Right ventricle myocardium superior (tissue), 1 donor: ENCODE measurements at regions not wholly inside any gene's neighbourhood (a gene's known extent, or its start where the extent isn't known, plus 50 kb on each side); places are given as distances from the start of the nearest gene placed in this dataset.
A peak's percentile ranks its signal among the peaks of the same experiment; 100 is the strongest.
"Not testable (repeated sequence)": the region's sequence is repeated elsewhere in the genome, so short reads cannot be mapped to it uniquely, and the experiment has no call there.

Experiments used
- ATAC-seq: fragments of 200-7000 bp; cut with Tn5 transposase; one replicate; pipeline ENCODE4 v1.9.1; 2020; ENCODE audit warnings: mild to moderate bottlenecking; ENCODE audit not compliant: poor library complexity
- DNase-seq: peaks from one replicate; pipeline ENCODE4 v3.0.0-alpha.2; 2020
- intact Hi-C: fragments of 100-400 bp; cut with DNase I; formaldehyde crosslinking; loops from one replicate; pipeline ENCODE4 v1.11.2; 2022
- donor health status: DM: no; HTN: yes; CAD: no; lungs with severe emphysema.

GRCh38 chr3:109933576-109933975, 596.2 kb upstream of the DPPA4 start:
- no peak for ATAC-seq
- no peak for DNase-seq
- intact Hi-C loops = no loop called here

DNA sequence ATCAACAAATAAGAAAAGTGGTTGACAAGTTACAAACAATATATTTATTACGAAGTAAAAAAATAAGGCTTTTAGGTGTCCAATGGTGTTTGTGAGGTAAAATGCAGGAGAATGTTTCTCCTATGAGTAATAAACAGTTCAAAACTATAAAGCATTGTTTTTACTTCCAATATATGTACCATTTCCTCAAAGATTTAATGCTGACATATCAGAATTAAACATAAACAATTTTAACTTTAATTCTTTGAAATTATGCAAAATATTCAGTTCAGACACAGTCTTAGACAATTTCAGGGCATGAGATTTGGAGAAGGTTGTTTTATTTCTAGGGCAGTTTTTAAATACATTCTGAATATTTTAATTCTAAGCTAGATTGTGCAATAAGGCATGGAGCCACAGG, 602.5 kb upstream of the DPPA4 start:
- intact Hi-C loops = no loop called here
- ATAC-seq (no peak), DNase-seq (no peak)

DNA sequence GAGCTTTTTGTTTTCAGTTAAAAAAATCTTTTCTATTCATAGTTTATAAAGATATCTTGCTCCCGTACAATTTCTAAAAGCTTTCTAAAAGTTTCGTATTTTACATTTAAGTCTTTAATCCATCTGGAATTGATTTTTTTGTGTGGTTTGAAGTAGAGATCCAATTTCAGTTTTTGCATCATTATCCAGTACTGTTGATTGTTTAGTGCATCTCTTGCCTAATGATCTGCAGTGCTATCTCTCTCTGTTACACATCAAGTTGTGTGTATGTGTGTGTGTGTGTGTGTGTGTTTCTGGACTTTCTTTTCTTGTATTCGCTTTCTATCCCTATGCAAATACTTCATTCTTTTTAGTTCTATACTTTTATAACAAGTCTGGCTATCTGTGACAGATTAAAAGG, 605.8 kb upstream of the DPPA4 start:
- DNase-seq (no peak), ATAC-seq (no peak)
- intact Hi-C loops = no loop called here

- DNase-seq (no peak), ATAC-seq (no peak)
- intact Hi-C loops = no loop called here
Measured at GRCh38 chr3:109944836-109945235, 607.5 kb upstream of the DPPA4 start.

DNA sequence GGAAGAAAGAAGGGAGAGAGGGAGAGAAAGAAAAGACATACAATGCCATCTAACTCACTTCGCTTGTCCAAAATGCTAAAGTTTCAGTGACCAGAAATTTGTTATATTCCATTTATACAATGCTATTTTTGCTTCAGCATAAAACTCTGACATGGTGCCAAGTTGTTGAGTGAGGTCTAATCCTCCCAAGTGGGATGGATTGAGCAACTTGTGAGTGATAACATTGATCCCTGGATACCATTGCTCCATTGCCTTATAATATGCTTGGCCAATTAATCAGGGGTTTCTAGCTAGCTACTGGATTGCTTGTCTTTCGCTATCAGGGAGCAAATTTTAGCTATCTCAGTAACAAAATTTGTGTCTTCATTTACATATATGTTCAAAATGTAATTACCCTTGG, 615.6 kb upstream of the DPPA4 start:
- ATAC-seq = peak; percentile 51
- no peak for DNase-seq
- intact Hi-C loops = no loop called here

DNA sequence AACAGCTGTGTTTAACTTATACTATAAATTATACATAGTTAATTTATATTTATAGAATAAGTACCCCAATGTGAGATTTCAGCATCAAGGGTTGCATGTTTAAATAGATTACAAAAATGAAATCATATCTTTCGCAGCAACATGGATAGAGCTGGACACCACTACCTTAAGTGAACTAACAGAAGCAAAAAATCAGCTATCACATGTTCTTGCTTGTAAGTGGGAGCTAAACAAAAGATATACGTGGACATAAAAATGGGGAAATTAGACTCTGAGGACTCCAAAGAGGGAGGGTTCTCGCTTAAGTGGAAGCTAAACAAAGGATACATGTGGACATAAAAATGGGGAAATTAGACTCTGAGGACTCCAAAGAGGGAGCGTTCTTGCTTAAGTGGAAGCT, 626.5 kb upstream of the DPPA4 start:
- no peak for ATAC-seq
- DNase-seq = no peak
- intact Hi-C loops = no loop called here

DNA sequence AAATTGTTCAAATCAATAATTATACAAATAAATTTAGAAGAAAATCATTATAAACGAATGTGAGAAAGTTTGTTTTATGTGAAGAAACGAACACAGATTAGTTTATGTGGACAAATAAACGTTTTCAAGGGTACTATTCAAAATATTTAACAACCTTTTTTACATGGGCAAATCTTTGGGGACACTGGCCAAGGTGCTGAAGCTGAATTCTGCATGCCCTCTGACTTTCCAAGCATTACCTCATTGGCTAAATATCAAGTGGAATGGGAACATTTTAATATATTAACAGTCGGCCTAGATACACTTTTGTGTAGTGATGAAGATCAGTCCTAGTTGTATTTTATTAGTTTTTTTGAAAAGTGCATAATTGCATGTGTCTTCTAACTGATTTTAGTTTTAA, 636.4 kb upstream of the DPPA4 start:
- no peak for DNase-seq
- ATAC-seq = no peak
- intact Hi-C loops = no loop called here

DNA sequence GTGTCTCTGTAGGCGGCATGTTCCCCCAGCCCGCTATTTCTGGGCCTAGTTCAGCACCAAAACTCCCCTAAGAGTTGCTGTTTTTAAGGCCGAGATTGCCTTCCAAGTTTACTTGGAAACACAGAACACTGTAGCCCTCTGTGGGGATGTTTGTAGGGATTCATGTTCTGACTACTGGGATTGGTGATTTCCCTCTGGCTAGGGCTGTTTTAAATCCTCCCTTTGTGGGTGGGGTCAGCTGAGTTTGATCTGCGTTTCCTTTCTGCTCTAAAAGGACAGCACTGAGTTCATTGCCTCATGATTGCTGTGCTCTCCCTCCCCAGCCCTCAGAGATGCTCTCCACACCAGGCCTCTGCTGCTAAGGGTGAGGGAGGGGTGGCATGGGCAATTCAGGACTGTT, 640.6 kb upstream of the DPPA4 start:
- no peak for DNase-seq
- intact Hi-C loops = no loop called here
- peak; percentile 25 for ATAC-seq

- ATAC-seq = no peak
- intact Hi-C loops = no loop called here
- no peak for DNase-seq
Measured at GRCh38 chr3:109982201-109982600, 644.9 kb upstream of the DPPA4 start.

DNA sequence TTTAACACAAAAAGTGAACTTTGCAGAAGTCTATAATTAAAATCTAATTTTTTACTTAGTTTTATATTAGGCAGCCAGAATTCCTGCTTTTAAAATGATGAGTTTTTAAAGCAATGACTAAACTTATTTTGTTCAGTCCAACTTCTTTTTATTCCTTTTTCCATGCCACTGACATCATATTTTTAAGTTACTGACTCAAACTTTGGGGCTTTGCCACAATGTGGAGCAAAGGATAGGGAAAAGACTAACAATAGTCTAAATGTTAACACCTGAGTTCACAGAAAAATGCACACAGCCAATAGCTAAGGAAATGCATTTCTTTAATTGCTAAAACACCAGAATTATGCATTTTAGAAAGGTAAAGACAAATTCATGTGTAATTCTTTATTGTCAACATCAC, 647.6 kb upstream of the DPPA4 start:
- no peak for ATAC-seq
- no peak for DNase-seq
- intact Hi-C loops = no loop called here

GRCh38 chr3:109985943-109986555, 648.7 kb upstream of the DPPA4 start:
- no peak for DNase-seq
- intact Hi-C loops = no loop called here
- no peak for ATAC-seq

- intact Hi-C loops = no loop called here
- ATAC-seq (no peak), DNase-seq (no peak)
Measured at GRCh38 chr3:109994853-109995252, 657.5 kb upstream of the DPPA4 start.

- no peak for ATAC-seq
- DNase-seq = no peak
- intact Hi-C loops = no loop called here
Measured at GRCh38 chr3:109995377-109995776, 658.0 kb upstream of the DPPA4 start.

DNA sequence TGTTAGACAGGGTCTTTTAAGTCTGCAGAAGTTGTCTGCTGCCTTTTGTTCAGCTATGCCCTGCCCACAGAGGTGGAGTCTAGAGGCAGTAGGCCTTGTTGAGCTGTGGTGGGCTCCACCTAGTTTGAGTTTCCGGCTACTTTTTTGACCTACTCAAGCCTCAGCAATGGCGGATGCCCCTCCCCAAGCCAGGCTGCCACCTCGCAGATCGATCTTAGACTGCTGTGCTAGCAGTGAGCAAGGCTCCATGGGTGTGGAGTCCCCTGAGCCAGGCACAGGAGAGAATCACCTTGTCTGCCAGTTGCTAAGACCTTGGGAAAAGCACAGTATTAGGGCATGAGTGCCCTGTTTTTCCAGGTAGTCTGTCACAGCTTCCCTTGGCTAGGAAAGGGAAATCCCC, 664.6 kb upstream of the DPPA4 start:
- ATAC-seq, intact Hi-C loops, DNase-seq: not testable (repeated sequence)

GRCh38 chr3:110006913-110007312, 669.6 kb upstream of the DPPA4 start:
- intact Hi-C loops = no loop called here
- ATAC-seq = no peak
- no peak for DNase-seq

DNA sequence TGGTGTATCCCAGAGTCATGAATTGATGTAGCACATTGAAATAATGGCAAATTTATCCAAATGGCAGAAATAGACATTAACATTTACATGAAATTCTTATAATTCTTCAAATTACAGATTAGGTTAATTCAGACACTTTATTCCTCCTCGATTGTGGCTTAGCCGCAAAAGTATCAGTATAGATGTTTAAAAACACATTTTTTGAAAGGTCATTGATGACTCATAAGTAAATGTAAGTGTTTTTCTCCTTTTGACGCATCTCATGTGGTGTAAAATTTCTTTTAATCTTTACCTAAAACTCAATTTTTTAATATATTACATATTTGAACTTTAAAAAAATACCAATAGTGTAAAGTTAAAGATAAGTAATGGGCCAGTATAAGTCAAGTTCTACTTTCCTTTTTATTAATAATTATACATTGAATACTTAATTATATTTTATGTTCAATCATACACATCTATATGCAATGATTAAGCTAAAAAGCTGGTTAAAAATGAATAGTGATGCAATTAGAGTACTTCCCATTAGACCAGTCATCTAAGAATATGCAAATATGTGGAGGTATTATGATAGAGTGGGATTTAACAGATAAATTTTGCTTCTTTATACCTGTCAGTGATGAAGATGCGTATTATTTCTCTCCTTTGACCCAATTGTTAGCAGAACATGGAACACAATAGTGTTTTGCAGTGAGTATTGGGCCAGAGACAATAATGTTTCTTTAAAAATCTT, 678.1 kb upstream of the DPPA4 start:
- intact Hi-C loops = no loop called here
- DNase-seq = no peak
- no peak for ATAC-seq

GRCh38 chr3:110016235-110016815, 679.0 kb upstream of the DPPA4 start:
- ATAC-seq = no peak
- intact Hi-C loops = no loop called here
- DNase-seq = no peak

DNA sequence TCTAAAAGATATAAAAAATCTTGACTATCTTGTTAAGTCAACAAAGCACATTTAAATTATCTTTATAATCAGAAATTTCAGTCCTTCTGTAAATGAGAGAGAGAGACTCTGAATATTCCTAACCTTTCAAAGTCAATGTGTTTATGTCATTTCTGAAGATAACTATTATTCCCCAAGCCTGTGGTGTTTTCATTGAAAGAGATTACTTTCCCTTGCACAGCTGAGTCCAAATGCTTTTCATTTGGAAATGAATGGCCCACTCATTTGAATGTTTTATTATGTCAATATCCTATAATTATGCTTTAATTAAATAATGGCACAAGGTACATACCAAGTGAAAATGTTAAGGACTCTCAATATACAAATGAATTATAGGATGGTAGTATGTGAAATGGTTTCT, 680.0 kb upstream of the DPPA4 start:
- ATAC-seq = no peak
- intact Hi-C loops = no loop called here
- DNase-seq = no peak

- no peak for DNase-seq
- no peak for ATAC-seq
- intact Hi-C loops = no loop called here
Measured at GRCh38 chr3:110021659-110022058, 684.3 kb upstream of the DPPA4 start.

- ATAC-seq, intact Hi-C loops, DNase-seq: not testable (repeated sequence)
Measured at GRCh38 chr3:110023022-110023421, 685.7 kb upstream of the DPPA4 start.
